ENCODE measurements at regions not wholly inside any gene's neighbourhood (a gene's known extent, or its start where the extent isn't known, plus 50 kb on each side); places are given as distances from the start of the nearest gene placed in this dataset.

DNA sequence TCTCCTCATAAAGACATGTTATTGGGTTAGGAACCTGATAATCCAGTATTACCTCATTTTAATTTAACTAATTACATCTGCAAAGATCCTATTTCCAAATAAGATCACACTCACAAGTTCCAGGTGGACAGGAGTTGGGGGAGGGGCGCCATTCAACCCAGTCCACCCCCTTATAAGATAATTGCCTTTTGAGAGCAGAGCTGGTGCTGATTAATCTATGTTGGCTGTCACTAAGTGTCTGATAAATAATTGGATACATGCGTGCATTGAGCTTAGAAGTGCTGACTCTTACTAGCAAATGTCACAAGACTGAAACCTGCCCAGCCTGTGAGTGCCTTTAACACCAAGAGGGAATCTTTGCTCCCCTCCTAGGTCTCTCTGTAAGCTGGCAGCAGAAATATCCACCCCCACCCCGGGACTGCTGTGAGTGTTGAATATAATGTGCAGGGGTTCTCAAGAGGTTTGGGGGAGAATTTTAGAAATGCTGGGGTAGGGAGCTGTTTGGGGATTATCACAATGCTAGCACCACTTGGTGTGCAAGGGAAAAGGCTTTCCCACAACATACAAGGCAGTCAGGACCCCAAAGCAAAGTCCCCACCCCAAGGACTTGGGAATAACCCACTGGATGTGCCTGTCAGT is 87.5 kb downstream of the ANKRD60 start:
- Histone ChIP-seq H3K27me3 (replicated peaks in 1 of 2; ENCODE audit: control insufficient read depth in 2 of 2, extremely low read depth in 1 of 2, insufficient read depth in 2 of 2, low read length in 1 of 2) (peaks cover 2 to 41% of the 10 kb centered on the region in 2 experiments), H3K4me3 (ENCODE audit: control insufficient read depth in 1 of 2, extremely low read depth in 1 of 2, low read length in 1 of 2) (no peak overlapping the region), H3K36me3 (ENCODE audit: control insufficient read depth in 2 of 2, extremely low read depth in 1 of 2, insufficient read depth in 1 of 2, low read length in 1 of 2) (no peaks in the 10 kb centered on the region), H3K4me1 (ENCODE audit: control insufficient read depth in 1 of 2, extremely low read depth in 1 of 2, insufficient read depth in 2 of 2, low read length in 2 of 2) (no peaks in the 10 kb centered on the region), H3K27ac (ENCODE audit: low read length) (no peak overlapping the region), H3K9me3 (no peaks in the 10 kb centered on the region)
- Mint-ChIP-seq H3K4me3 (no peak overlapping the region), H3K27me3 (peaks cover 52% of the 10 kb centered on the region in 2 donors), H3K4me1 (no peaks in the 10 kb centered on the region), H3K36me3 (no peaks in the 10 kb centered on the region), H3K9me3 (no peaks in the 10 kb centered on the region), H3K27ac (no peak overlapping the region)
- ChIA-PET POLR2A (no interaction called here), CTCF (no interaction called here)
- DNase-seq (no peak), ATAC-seq (replicated peaks in 1 of 4) (no peak)
- no CpG with 5 or more reads among the region's 3 CpGs for WGBS (ENCODE audit: insufficient coverage)

DNA sequence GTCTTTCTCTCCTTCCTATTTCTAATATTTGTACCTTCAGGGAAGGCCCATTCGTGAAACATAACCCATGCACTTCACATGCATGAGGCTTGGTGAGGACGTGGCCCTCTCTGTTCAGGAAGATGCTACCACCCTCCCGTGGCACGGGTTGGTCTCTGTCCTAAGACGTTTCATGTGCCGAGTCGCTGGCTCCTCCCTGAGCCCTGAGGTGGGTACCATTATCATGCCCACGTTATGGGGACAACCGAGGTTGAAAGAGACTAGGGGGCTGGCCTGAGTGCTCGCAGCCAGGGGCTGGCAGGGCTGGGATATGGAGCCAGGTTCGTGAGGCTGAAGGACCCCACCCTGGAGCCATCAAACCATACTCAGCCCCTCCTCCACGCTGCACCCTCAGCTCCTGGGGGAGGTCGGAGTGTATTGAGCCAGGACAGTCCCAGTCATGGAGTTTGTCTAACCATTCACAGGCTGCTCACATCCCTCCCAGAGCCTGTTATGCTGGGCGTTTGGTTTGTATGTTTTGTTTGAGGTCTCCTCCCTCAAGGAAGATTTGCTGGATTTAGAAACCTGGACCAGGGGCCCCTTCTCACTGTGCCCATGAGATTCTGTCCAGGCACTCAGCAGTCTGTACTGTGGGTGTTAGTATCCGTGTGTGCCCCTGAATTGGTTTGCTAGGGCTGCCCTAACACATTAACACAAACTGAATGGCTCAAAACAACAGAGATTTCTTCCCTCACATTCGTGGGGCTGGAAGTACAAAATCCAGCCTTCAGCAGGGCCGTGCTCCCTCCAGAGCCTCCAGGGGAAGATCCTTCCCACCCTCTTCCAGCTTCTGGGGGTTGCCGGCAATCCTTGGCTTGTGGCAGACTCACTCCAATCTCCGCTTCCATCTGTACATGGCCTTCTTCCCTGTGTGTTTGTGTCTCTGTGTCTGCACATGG is 88.3 kb downstream of the ANKRD60 start:
- ChIA-PET POLR2A (no interaction called here), CTCF (no interaction called here)
- H3K36me3 Mint-ChIP-seq, result no peaks in the 10 kb centered on the region
- H3K4me1 Mint-ChIP-seq, result peaks cover 0 to 5% (median 0%) of the 10 kb centered on the region in 3 donors
- H3K9me3 Mint-ChIP-seq, result no peaks in the 10 kb centered on the region
- H3K27me3 Mint-ChIP-seq, result peaks cover 51 to 52% of the 10 kb centered on the region in 2 donors
- Histone ChIP-seq H3K27me3 (replicated peaks in 1 of 2; ENCODE audit: control insufficient read depth in 2 of 2, extremely low read depth in 1 of 2, insufficient read depth in 2 of 2, low read length in 1 of 2) (peaks cover 2 to 43% of the 10 kb centered on the region in 2 experiments), H3K9me3 (no peaks in the 10 kb centered on the region), H3K27ac (ENCODE audit: low read length) (no peak overlapping the region), H3K4me3 (ENCODE audit: control insufficient read depth in 1 of 2, extremely low read depth in 1 of 2, low read length in 1 of 2) (no peak overlapping the region), H3K4me1 (ENCODE audit: control insufficient read depth in 1 of 2, extremely low read depth in 1 of 2, insufficient read depth in 2 of 2, low read length in 2 of 2) (no peaks in the 10 kb centered on the region), H3K36me3 (ENCODE audit: control insufficient read depth in 2 of 2, extremely low read depth in 1 of 2, insufficient read depth in 1 of 2, low read length in 1 of 2) (no peaks in the 10 kb centered on the region)
- ATAC-seq (replicated peaks in 1 of 4), result no peak
- no peak overlapping the region for H3K27ac Mint-ChIP-seq
- DNase-seq, result no peak
- no peak overlapping the region for H3K4me3 Mint-ChIP-seq
- WGBS (ENCODE audit: insufficient coverage), result 60% methylated on average over 7 of the region's 19 CpGs

DNA sequence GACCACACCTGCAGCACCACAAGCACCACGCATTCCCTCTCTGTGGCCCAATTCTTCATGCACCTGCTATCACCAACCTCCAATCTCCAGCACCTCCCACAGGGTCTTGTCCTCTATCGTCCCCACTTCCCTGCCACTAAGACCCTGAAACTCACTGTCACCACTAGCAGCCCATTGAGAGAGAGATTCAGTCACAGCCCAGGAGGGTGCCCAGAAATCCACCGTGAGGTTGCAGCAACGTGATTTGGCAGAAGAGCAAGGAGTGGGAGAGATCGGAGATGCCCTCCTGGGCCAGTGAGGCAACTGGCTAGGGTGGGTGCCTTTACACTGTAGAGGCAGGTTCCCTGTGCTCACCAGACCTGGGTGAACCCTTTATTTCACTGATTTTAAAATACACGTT is 90.1 kb downstream of the ANKRD60 start:
- ChIA-PET CTCF (no interaction called here), POLR2A (no interaction called here)
- Mint-ChIP-seq H3K9me3 (no peaks in the 10 kb centered on the region), H3K27me3 (peaks cover 60 to 62% of the 10 kb centered on the region in 2 donors), H3K4me1 (peaks cover 0 to 12% (median 0%) of the 10 kb centered on the region in 3 donors), H3K36me3 (no peaks in the 10 kb centered on the region), H3K4me3 (no peak overlapping the region), H3K27ac (no peak overlapping the region)
- H3K27ac ChIP-seq (ENCODE audit: low read length), result no peak overlapping the region
- no peaks in the 10 kb centered on the region for H3K4me1 ChIP-seq (ENCODE audit: control insufficient read depth in 1 of 2, extremely low read depth in 1 of 2, insufficient read depth in 2 of 2, low read length in 2 of 2)
- whole genome bisulfite sequencing (ENCODE audit: insufficient coverage), result 62% methylated on average over 4 of the region's 6 CpGs
- H3K9me3 ChIP-seq, result no peaks in the 10 kb centered on the region
- ATAC-seq (replicated peaks in 1 of 4) (no peak), DNase-seq (no peak)
- peaks cover 2 to 46% of the 10 kb centered on the region in 2 experiments for H3K27me3 ChIP-seq (replicated peaks in 1 of 2; ENCODE audit: control insufficient read depth in 2 of 2, extremely low read depth in 1 of 2, insufficient read depth in 2 of 2, low read length in 1 of 2)
- no peaks in the 10 kb centered on the region for H3K36me3 ChIP-seq (ENCODE audit: control insufficient read depth in 2 of 2, extremely low read depth in 1 of 2, insufficient read depth in 1 of 2, low read length in 1 of 2)
- no peak overlapping the region for H3K4me3 ChIP-seq (ENCODE audit: control insufficient read depth in 1 of 2, extremely low read depth in 1 of 2, low read length in 1 of 2)

DNA sequence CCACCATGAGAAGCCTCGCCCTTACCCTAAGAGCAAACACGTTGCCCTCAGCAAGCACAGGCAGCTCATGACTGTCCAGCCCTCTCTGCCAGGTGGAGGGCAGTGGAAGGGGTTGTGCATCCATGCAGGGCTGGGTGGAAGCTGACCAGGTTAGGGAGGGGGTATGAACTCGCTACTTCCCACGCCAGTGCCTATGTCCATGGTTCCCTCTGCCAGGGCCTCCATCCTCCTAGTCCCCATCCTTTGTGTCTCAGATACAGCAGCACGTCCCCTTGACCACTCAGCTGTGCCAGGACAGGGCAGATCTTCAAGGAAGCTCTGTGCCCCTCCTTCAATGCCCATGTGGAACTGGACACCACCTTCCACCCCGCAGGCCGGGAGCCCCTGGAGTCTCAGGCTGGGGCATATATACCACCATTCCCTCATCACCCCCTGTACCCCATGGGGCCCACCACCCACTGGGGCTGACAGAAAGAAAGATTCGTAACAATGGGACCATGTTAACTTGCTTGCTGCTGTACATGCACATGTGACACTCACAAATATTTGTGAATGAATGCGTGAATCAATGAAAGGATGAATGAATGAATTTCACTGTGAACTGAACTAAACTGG is 90.7 kb downstream of the ANKRD60 start:
- peaks cover 65 to 68% of the 10 kb centered on the region in 2 donors for H3K27me3 Mint-ChIP-seq
- WGBS (ENCODE audit: insufficient coverage), result 76% methylated on average over 3 of the region's 9 CpGs
- Histone ChIP-seq H3K27me3 (replicated peaks in 1 of 2; ENCODE audit: control insufficient read depth in 2 of 2, extremely low read depth in 1 of 2, insufficient read depth in 2 of 2, low read length in 1 of 2) (peaks cover 4 to 52% of the 10 kb centered on the region in 2 experiments), H3K36me3 (ENCODE audit: control insufficient read depth in 2 of 2, extremely low read depth in 1 of 2, insufficient read depth in 1 of 2, low read length in 1 of 2) (no peaks in the 10 kb centered on the region), H3K27ac (ENCODE audit: low read length) (no peak overlapping the region), H3K4me1 (ENCODE audit: control insufficient read depth in 1 of 2, extremely low read depth in 1 of 2, insufficient read depth in 2 of 2, low read length in 2 of 2) (no peaks in the 10 kb centered on the region), H3K9me3 (no peaks in the 10 kb centered on the region), H3K4me3 (ENCODE audit: control insufficient read depth in 1 of 2, extremely low read depth in 1 of 2, low read length in 1 of 2) (no peak overlapping the region)
- DNase-seq, result no peak
- no peaks in the 10 kb centered on the region for H3K9me3 Mint-ChIP-seq
- ChIA-PET CTCF (no interaction called here), POLR2A (no interaction called here)
- H3K27ac Mint-ChIP-seq, result no peak overlapping the region
- peaks cover 0 to 12% (median 0%) of the 10 kb centered on the region in 3 donors for H3K4me1 Mint-ChIP-seq
- H3K4me3 Mint-ChIP-seq, result no peak overlapping the region
- no peaks in the 10 kb centered on the region for H3K36me3 Mint-ChIP-seq
- no peak for ATAC-seq (replicated peaks in 1 of 4)

DNA sequence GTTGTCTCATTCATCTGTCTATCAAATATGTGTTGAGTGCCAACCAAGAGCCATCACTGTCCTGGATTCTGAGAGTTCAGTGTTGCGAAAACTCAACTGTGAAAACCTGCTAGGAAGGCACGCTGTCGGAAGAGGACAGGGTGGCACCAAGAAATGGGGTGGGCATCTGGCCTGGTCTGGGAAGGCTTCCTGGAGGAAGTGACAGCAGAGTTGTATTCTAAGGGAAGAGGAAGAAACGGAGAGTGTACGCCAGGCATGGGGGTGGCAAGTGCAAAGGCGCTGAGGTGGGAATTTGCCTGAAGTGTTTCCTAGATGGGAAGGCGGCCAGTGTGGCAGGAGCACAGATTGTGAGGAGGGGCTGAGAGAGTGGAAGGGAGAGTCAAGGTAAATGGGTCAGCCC is 91.2 kb downstream of the ANKRD60 start:
- Mint-ChIP-seq H3K27me3 (peaks cover 66 to 72% of the 10 kb centered on the region in 2 donors), H3K9me3 (no peaks in the 10 kb centered on the region)
- CTCF ChIA-PET, result no interaction called here

DNA sequence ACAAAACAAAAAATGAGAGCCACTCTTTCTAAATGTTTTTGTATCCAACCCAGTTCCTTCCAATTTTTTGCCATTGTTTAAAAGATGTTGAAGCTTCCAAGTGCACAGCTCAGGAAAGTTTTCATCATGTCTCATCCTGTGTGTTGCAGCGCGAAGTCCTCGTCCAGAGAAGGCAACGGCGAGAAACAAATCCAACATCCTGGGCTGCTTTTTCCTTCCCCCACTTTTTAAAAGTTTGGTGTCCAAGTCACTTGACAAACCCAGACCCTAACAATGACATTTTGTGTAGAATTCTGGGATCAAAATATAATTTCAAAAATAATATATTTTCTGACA is 92.3 kb downstream of the ANKRD60 start:
- Mint-ChIP-seq H3K4me1 (peaks cover 7 to 23% (median 9%) of the 10 kb centered on the region in 3 donors), H3K4me3 (no peak overlapping the region)

More for the DNA sequence above, 91.2 kb downstream of the ANKRD60 start:
- 97% methylated on average over 7 of the region's 7 CpGs for WGBS (ENCODE audit: insufficient coverage)
- H3K4me3 ChIP-seq (ENCODE audit: control insufficient read depth in 1 of 2, extremely low read depth in 1 of 2, low read length in 1 of 2), result no peak overlapping the region
- Mint-ChIP-seq H3K36me3 (no peaks in the 10 kb centered on the region), H3K4me1 (peaks cover 0 to 12% (median 0%) of the 10 kb centered on the region in 3 donors), H3K27ac (no peak overlapping the region), H3K4me3 (no peak overlapping the region)
- no peaks in the 10 kb centered on the region for H3K4me1 ChIP-seq (ENCODE audit: control insufficient read depth in 1 of 2, extremely low read depth in 1 of 2, insufficient read depth in 2 of 2, low read length in 2 of 2)
- H3K36me3 ChIP-seq (ENCODE audit: control insufficient read depth in 2 of 2, extremely low read depth in 1 of 2, insufficient read depth in 1 of 2, low read length in 1 of 2), result no peaks in the 10 kb centered on the region
- POLR2A ChIA-PET, result no interaction called here
- no peaks in the 10 kb centered on the region for H3K9me3 ChIP-seq
- no peak for DNase-seq
- ATAC-seq (replicated peaks in 1 of 4), result no peak
- H3K27ac ChIP-seq (ENCODE audit: low read length), result no peak overlapping the region
- peaks cover 4 to 55% of the 10 kb centered on the region in 2 experiments for H3K27me3 ChIP-seq (replicated peaks in 1 of 2; ENCODE audit: control insufficient read depth in 2 of 2, extremely low read depth in 1 of 2, insufficient read depth in 2 of 2, low read length in 1 of 2)

More for the DNA sequence above, 92.3 kb downstream of the ANKRD60 start:
- ChIA-PET CTCF (no interaction called here), POLR2A (no interaction called here)
- H3K27me3 ChIP-seq (replicated peaks in 1 of 2; ENCODE audit: control insufficient read depth in 2 of 2, extremely low read depth in 1 of 2, insufficient read depth in 2 of 2, low read length in 1 of 2), result peaks cover 4 to 58% of the 10 kb centered on the region in 2 experiments
- H3K4me3 ChIP-seq (ENCODE audit: control insufficient read depth in 1 of 2, extremely low read depth in 1 of 2, low read length in 1 of 2), result no peak overlapping the region
- no CpG with 5 or more reads among the region's 5 CpGs for WGBS (ENCODE audit: insufficient coverage)
- no peaks in the 10 kb centered on the region for H3K36me3 ChIP-seq (ENCODE audit: control insufficient read depth in 2 of 2, extremely low read depth in 1 of 2, insufficient read depth in 1 of 2, low read length in 1 of 2)
- no peaks in the 10 kb centered on the region for H3K9me3 ChIP-seq
- H3K27ac ChIP-seq (ENCODE audit: low read length), result no peak overlapping the region
- H3K4me1 ChIP-seq (ENCODE audit: control insufficient read depth in 1 of 2, extremely low read depth in 1 of 2, insufficient read depth in 2 of 2, low read length in 2 of 2), result peaks cover 0 to 3% of the 10 kb centered on the region in 2 experiments
- peaks cover 74 to 82% of the 10 kb centered on the region in 2 donors for H3K27me3 Mint-ChIP-seq
- DNase-seq, result no peak
- no peak for ATAC-seq (replicated peaks in 1 of 4)
- H3K27ac Mint-ChIP-seq, result no peak overlapping the region
- H3K36me3 Mint-ChIP-seq, result no peaks in the 10 kb centered on the region
- H3K9me3 Mint-ChIP-seq, result no peaks in the 10 kb centered on the region

Measured in T-cell (primary cell).